ENCODE measurements at regions not wholly inside any gene's neighbourhood (a gene's known extent, or its start where the extent isn't known, plus 50 kb on each side); places are given as distances from the start of the nearest gene placed in this dataset.

DNA sequence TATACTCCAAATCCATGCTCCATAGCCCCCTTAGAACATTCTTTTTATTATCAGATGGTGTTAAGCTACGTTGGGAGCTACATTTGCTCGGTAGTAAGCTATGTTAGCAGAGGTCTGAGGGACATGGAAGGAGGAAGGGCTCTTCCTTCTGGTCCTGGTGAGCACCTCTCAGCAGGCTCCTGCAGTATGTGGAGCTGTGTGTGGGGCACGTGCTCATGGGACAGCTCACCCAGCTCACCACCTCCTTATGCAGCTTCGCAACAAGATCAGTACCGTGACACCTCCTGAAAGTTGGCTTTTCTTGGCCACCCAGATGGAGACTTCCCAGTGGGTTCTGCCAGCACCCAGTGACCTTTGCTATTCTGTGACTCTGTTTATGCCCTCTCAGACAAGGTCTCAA is 400.5 kb upstream of the SLC10A2 start:
- TF ChIP-seq ZBTB44 (tag by site-specific recombination; IDR thresholded peaks at IDR 0.05) (no peak), ZFP3 (tag by site-specific recombination; IDR thresholded peaks at IDR 0.05; ENCODE audit: low read depth) (no peak), ZFP37 (tag by site-specific recombination; IDR thresholded peaks at IDR 0.05) (no peak), ZNF747 (tag by site-specific recombination; IDR thresholded peaks at IDR 0.05) (no peak), ZNF311 (tag by site-specific recombination; IDR thresholded peaks at IDR 0.05; ENCODE audit: borderline replicate concordance) (no peak), ZNF776 (tag by site-specific recombination; IDR thresholded peaks at IDR 0.05; ENCODE audit: borderline replicate concordance) (no peak)
- TF ChIP-seq, protein P1, sequence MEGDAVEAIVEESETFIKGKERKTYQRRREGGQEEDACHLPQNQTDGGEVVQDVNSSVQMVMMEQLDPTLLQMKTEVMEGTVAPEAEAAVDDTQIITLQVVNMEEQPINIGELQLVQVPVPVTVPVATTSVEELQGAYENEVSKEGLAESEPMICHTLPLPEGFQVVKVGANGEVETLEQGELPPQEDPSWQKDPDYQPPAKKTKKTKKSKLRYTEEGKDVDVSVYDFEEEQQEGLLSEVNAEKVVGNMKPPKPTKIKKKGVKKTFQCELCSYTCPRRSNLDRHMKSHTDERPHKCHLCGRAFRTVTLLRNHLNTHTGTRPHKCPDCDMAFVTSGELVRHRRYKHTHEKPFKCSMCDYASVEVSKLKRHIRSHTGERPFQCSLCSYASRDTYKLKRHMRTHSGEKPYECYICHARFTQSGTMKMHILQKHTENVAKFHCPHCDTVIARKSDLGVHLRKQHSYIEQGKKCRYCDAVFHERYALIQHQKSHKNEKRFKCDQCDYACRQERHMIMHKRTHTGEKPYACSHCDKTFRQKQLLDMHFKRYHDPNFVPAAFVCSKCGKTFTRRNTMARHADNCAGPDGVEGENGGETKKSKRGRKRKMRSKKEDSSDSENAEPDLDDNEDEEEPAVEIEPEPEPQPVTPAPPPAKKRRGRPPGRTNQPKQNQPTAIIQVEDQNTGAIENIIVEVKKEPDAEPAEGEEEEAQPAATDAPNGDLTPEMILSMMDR (tag by site-specific recombination; IDR thresholded peaks at IDR 0.05), result no peak
- TF ChIP-seq, protein P2, sequence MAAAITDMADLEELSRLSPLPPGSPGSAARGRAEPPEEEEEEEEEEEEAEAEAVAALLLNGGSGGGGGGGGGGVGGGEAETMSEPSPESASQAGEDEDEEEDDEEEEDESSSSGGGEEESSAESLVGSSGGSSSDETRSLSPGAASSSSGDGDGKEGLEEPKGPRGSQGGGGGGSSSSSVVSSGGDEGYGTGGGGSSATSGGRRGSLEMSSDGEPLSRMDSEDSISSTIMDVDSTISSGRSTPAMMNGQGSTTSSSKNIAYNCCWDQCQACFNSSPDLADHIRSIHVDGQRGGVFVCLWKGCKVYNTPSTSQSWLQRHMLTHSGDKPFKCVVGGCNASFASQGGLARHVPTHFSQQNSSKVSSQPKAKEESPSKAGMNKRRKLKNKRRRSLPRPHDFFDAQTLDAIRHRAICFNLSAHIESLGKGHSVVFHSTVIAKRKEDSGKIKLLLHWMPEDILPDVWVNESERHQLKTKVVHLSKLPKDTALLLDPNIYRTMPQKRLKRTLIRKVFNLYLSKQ (tag by site-specific recombination; IDR thresholded peaks at IDR 0.05; ENCODE audit: borderline replicate concordance), result no peak
- TF ChIP-seq, protein P3, sequence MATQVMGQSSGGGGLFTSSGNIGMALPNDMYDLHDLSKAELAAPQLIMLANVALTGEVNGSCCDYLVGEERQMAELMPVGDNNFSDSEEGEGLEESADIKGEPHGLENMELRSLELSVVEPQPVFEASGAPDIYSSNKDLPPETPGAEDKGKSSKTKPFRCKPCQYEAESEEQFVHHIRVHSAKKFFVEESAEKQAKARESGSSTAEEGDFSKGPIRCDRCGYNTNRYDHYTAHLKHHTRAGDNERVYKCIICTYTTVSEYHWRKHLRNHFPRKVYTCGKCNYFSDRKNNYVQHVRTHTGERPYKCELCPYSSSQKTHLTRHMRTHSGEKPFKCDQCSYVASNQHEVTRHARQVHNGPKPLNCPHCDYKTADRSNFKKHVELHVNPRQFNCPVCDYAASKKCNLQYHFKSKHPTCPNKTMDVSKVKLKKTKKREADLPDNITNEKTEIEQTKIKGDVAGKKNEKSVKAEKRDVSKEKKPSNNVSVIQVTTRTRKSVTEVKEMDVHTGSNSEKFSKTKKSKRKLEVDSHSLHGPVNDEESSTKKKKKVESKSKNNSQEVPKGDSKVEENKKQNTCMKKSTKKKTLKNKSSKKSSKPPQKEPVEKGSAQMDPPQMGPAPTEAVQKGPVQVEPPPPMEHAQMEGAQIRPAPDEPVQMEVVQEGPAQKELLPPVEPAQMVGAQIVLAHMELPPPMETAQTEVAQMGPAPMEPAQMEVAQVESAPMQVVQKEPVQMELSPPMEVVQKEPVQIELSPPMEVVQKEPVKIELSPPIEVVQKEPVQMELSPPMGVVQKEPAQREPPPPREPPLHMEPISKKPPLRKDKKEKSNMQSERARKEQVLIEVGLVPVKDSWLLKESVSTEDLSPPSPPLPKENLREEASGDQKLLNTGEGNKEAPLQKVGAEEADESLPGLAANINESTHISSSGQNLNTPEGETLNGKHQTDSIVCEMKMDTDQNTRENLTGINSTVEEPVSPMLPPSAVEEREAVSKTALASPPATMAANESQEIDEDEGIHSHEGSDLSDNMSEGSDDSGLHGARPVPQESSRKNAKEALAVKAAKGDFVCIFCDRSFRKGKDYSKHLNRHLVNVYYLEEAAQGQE (tag by site-specific recombination; IDR thresholded peaks at IDR 0.05), result no peak
